Activated T-helper 17 cell treated with anti-CD3 and anti-CD28 coated beads, Interleukin-2, amount 50 U/mL, for 72 hours (primary cell): ENCODE measurements at regions not wholly inside any gene's neighbourhood (a gene's known extent, or its start where the extent isn't known, plus 50 kb on each side); places are given as distances from the start of the nearest gene placed in this dataset.
A peak's percentile ranks its signal among the peaks of the same experiment; 100 is the strongest.
"Not testable (repeated sequence)": the region's sequence is repeated elsewhere in the genome, so short reads cannot be mapped to it uniquely, and the experiment has no call there.

Source experiments
- ATAC-seq: fragments of 150-1000 bp; cut with Tn5 transposase; replicated peaks from 2 replicates; pipeline ENCODE4 v1.10.0; 2021; ENCODE audit warnings: mild to moderate bottlenecking, moderate library complexity
- H3K27ac Mint-ChIP-seq: one replicate; pipeline ENCODE4 v1.8.0; 2022; ENCODE audit warnings: mixed read lengths
- H3K27me3 Mint-ChIP-seq: one replicate; pipeline ENCODE4 v1.8.0; 2022; ENCODE audit warnings: mixed read lengths
- H3K36me3 Mint-ChIP-seq: one replicate; pipeline ENCODE4 v1.8.0; 2022; ENCODE audit warnings: low read depth, mild to moderate bottlenecking, mixed read lengths
- H3K4me1 Mint-ChIP-seq: one replicate; pipeline ENCODE4 v1.8.0; 2022; ENCODE audit warnings: mixed read lengths
- H3K4me3 Mint-ChIP-seq: one replicate; pipeline ENCODE4 v1.8.0; 2022; ENCODE audit warnings: mild to moderate bottlenecking, mixed read lengths
- H3K9me3 Mint-ChIP-seq: one replicate; pipeline ENCODE4 v1.8.0; 2022; ENCODE audit warnings: mixed read lengths

DNA sequence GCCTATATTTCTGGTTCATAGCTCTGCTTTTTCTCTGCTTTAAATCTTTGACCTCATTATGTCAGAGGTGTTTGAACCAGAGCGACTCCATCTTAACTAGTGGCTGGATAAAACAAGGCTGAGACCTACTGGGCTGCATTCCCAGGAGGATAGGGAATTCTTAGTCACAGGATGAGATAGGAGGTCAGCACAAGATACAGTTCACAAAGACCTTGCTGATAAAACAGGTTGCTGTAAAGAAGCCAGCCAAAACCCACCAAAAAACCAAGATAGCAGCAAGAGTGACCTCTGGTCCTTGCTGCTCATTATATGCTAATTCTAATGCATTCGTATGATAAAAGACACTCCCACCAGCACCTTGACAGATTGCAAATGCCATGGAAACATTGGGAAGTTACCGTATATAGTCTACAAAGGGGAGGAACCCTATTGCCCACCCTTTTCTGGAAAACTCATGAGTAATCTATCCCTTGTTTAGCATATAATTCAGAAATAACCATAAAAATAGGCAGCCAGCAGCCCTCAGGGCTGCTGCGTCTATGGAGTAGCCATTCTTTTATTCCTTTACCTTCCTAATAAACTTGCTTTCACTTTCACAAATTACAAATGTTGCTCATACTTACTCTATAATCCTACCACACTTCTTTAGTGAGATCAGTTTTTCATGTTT lies 193.9 kb downstream of the NAF1 start:
- no peaks in the 10 kb centered on the region for H3K27me3 Mint-ChIP-seq
- H3K36me3 Mint-ChIP-seq, result no peaks in the 10 kb centered on the region
- H3K9me3 Mint-ChIP-seq, result no peaks in the 10 kb centered on the region
- no peak overlapping the region for H3K4me3 Mint-ChIP-seq
- ATAC-seq, result no peak
- H3K4me1 Mint-ChIP-seq, result no peaks in the 10 kb centered on the region
- H3K27ac Mint-ChIP-seq, result no peak overlapping the region

DNA sequence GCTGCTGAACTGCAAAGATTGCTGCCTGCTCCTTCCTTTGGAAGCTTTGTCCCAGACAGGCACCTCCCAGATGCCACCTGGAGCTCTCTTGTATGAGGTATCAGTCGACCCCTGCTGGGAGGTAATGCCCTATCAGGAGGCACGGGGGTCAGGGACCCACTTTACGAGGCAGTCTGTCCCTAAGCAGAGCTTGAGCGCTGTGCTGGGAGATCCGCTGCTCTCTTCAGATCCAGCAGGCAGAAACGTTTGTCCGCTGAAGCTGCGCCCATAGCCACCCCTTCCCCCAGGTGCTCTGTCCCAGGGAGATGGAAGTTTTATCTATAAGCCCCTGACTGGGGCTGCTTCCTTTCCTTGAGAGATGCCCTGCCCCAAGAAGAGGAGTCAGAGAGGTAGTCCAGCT lies 197.5 kb downstream of the NAF1 start:
- Mint-ChIP-seq H3K4me1 (no peaks in the 10 kb centered on the region), H3K27me3 (peaks cover 5% of the 10 kb centered on the region), H3K4me3 (no peak overlapping the region), H3K27ac (no peak overlapping the region), H3K9me3 (peaks cover 10% of the 10 kb centered on the region), H3K36me3 (no peaks in the 10 kb centered on the region)
- no peak for ATAC-seq

- not testable (repeated sequence) for H3K27me3 Mint-ChIP-seq, ATAC-seq, H3K36me3 Mint-ChIP-seq, H3K4me1 Mint-ChIP-seq, H3K4me3 Mint-ChIP-seq, H3K9me3 Mint-ChIP-seq, H3K27ac Mint-ChIP-seq
Observed at GRCh38 chr4:162965978-162966377, 200.7 kb downstream of the NAF1 start.

DNA sequence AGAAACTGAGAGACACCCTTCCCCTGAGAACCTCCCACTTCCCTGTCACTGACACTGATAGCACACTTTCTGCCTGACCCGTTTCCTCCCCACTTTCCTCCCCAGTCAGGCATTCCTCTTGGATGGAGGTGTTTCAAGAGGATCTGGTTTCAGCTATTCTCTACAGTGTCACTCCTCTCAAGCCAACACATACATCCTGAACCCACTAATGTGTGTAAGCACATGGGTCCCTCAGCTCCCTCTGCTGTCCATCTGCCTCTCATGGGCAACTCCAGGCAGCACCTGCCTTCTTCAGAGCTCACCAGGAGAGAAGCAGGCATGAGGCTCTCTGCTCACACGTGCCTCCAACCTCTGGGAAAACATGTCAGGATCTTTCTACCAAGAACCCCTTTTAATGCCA lies 207.6 kb downstream of the NAF1 start:
- peaks cover under 1% of the 10 kb centered on the region for H3K27me3 Mint-ChIP-seq
- ATAC-seq, result no peak
- no peaks in the 10 kb centered on the region for H3K9me3 Mint-ChIP-seq
- H3K36me3 Mint-ChIP-seq, result no peaks in the 10 kb centered on the region
- H3K27ac Mint-ChIP-seq, result no peak overlapping the region
- H3K4me3 Mint-ChIP-seq, result no peak overlapping the region
- H3K4me1 Mint-ChIP-seq, result no peaks in the 10 kb centered on the region

GRCh38 chr4:162957521-162958143 lies 209.1 kb downstream of the NAF1 start:
- H3K27ac Mint-ChIP-seq, result no peak overlapping the region
- H3K36me3 Mint-ChIP-seq, result no peaks in the 10 kb centered on the region
- H3K4me1 Mint-ChIP-seq, result no peaks in the 10 kb centered on the region
- H3K27me3 Mint-ChIP-seq, result peaks cover 3% of the 10 kb centered on the region
- H3K9me3 Mint-ChIP-seq, result no peaks in the 10 kb centered on the region
- no peak for ATAC-seq
- H3K4me3 Mint-ChIP-seq, result no peak overlapping the region

GRCh38 chr4:162954976-162955375 lies 211.7 kb downstream of the NAF1 start:
- Mint-ChIP-seq H3K4me3 (no peak overlapping the region), H3K27me3 (peaks cover 3% of the 10 kb centered on the region), H3K4me1 (no peaks in the 10 kb centered on the region), H3K9me3 (no peaks in the 10 kb centered on the region), H3K36me3 (no peaks in the 10 kb centered on the region), H3K27ac (no peak overlapping the region)
- no peak for ATAC-seq

- Mint-ChIP-seq H3K36me3 (no peaks in the 10 kb centered on the region), H3K4me1 (no peaks in the 10 kb centered on the region)
Observed at GRCh38 chr4:162952232-162952631, 214.5 kb downstream of the NAF1 start.

GRCh38 chr4:162945713-162946112 lies 221.0 kb downstream of the NAF1 start:
- Mint-ChIP-seq H3K36me3 (no peaks in the 10 kb centered on the region), H3K4me3 (no peak overlapping the region), H3K9me3 (no peaks in the 10 kb centered on the region), H3K27me3 (no peaks in the 10 kb centered on the region), H3K4me1 (no peaks in the 10 kb centered on the region), H3K27ac (no peak overlapping the region)
- no peak for ATAC-seq

More at GRCh38 chr4:162952232-162952631, 214.5 kb downstream of the NAF1 start:
- ATAC-seq, result peak; percentile 19
- H3K27me3 Mint-ChIP-seq, result peaks cover 3% of the 10 kb centered on the region
- H3K27ac Mint-ChIP-seq, result no peak overlapping the region
- H3K4me3 Mint-ChIP-seq, result no peak overlapping the region
- no peaks in the 10 kb centered on the region for H3K9me3 Mint-ChIP-seq

DNA sequence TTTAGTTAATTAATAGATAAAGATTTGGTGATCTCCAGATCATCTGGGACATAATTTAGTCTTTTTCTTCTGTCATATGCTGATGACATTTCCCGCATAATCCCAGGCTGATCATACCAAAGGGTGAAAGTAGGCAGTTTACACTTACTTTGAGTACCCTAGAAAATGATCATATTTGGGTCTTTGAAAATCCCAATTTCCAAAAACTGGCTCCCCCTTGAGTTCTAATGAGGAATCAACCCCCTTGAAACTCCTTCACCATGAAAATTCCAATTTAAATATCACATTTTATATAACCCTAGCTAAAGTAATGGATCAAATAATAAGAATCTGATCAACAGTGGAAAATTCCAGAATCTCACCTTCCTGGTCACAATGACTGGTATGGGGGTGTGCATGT lies 223.4 kb downstream of the NAF1 start:
- no peak overlapping the region for H3K27ac Mint-ChIP-seq
- H3K27me3 Mint-ChIP-seq, result no peaks in the 10 kb centered on the region
- ATAC-seq, result no peak
- no peaks in the 10 kb centered on the region for H3K9me3 Mint-ChIP-seq
- H3K4me1 Mint-ChIP-seq, result no peaks in the 10 kb centered on the region
- no peaks in the 10 kb centered on the region for H3K36me3 Mint-ChIP-seq
- H3K4me3 Mint-ChIP-seq, result no peak overlapping the region

DNA sequence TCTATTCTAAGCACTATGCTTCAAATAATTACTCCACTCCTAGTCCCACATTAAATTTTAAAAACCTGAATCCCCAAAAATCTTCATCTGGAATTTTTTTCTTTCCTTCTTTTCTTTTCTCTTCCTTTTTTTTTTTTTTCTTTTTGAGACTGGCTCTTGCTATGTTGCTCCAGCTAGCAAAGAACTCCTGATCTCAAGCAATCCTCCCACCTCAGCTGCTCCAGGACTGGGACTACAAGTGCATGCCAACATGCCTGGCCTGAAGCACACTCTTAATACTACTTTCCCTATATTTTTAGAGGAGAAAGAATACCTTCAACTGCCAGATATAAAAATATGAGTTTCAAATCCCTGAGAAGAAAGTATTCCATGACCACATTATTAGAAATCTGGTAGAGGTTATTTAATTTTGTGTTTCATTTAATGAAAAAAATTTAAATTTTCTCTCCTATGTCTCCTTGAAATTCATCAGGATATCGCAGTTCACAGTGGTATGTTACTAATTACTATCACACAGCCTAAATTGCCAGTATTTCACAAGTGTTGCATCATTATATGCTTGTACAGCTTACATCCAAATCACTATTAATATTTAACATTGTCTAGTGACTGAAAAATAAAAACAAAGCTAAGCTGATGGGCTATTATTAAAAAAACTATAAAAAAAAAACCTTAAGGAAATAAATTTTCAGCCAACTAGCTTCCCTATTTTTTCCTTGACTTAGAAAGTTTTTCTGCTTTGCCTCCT lies 227.8 kb downstream of the NAF1 start:
- Mint-ChIP-seq H3K4me3 (no peak overlapping the region), H3K36me3 (no peaks in the 10 kb centered on the region), H3K27me3 (no peaks in the 10 kb centered on the region), H3K9me3 (no peaks in the 10 kb centered on the region), H3K27ac (no peak overlapping the region), H3K4me1 (no peaks in the 10 kb centered on the region)
- ATAC-seq, result no peak

- Mint-ChIP-seq H3K36me3 (no peaks in the 10 kb centered on the region), H3K27me3 (no peaks in the 10 kb centered on the region), H3K4me1 (no peaks in the 10 kb centered on the region), H3K4me3 (no peak overlapping the region), H3K27ac (no peak overlapping the region), H3K9me3 (no peaks in the 10 kb centered on the region)
- no peak for ATAC-seq
Observed at GRCh38 chr4:162935214-162935613, 231.5 kb downstream of the NAF1 start.

GRCh38 chr4:162931286-162931685 lies 235.4 kb downstream of the NAF1 start:
- ATAC-seq, result no peak
- H3K27me3 Mint-ChIP-seq, result peaks cover 3% of the 10 kb centered on the region
- no peaks in the 10 kb centered on the region for H3K36me3 Mint-ChIP-seq
- no peaks in the 10 kb centered on the region for H3K4me1 Mint-ChIP-seq
- peaks cover 4% of the 10 kb centered on the region for H3K9me3 Mint-ChIP-seq
- no peak overlapping the region for H3K27ac Mint-ChIP-seq
- H3K4me3 Mint-ChIP-seq, result no peak overlapping the region

- Mint-ChIP-seq H3K27ac (no peak overlapping the region), H3K36me3 (no peaks in the 10 kb centered on the region)
- ATAC-seq, result no peak
Observed at GRCh38 chr4:162921178-162921785, 245.4 kb downstream of the NAF1 start.

GRCh38 chr4:162920649-162921048 lies 246.0 kb downstream of the NAF1 start:
- no peaks in the 10 kb centered on the region for H3K4me1 Mint-ChIP-seq
- no peaks in the 10 kb centered on the region for H3K27me3 Mint-ChIP-seq
- no peaks in the 10 kb centered on the region for H3K36me3 Mint-ChIP-seq
- ATAC-seq, result no peak
- no peaks in the 10 kb centered on the region for H3K9me3 Mint-ChIP-seq
- H3K27ac Mint-ChIP-seq, result no peak overlapping the region
- H3K4me3 Mint-ChIP-seq, result no peak overlapping the region

More at GRCh38 chr4:162921178-162921785, 245.4 kb downstream of the NAF1 start:
- Mint-ChIP-seq H3K27me3 (no peaks in the 10 kb centered on the region), H3K9me3 (no peaks in the 10 kb centered on the region), H3K4me1 (no peaks in the 10 kb centered on the region), H3K4me3 (no peak overlapping the region)

DNA sequence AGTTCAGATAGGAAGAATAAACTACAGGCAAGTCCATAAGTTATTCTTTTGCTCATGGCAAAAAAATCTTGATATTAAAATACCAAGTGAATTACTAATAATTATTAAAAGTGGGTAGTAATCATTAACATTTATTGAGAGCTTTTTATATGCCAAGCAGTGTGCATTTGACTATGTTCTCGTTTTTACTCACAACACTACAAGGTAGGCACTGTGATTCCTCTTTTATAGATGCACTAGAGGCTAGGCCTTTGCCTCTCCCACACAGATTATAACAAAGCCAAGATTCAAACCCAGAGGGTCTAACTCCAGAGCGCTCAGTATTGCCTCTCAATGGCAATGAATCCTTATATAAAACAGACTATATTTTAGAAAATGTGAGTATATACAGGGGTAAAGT lies 254.2 kb downstream of the NAF1 start:
- Mint-ChIP-seq H3K27me3 (no peaks in the 10 kb centered on the region), H3K36me3 (no peaks in the 10 kb centered on the region), H3K27ac (no peak overlapping the region), H3K9me3 (peaks cover under 1% of the 10 kb centered on the region), H3K4me1 (no peaks in the 10 kb centered on the region), H3K4me3 (no peak overlapping the region)
- no peak for ATAC-seq
